ENCODE measurements at regions not wholly inside any gene's neighbourhood (a gene's known extent, or its start where the extent isn't known, plus 50 kb on each side); places are given as distances from the start of the nearest gene placed in this dataset.

DNA sequence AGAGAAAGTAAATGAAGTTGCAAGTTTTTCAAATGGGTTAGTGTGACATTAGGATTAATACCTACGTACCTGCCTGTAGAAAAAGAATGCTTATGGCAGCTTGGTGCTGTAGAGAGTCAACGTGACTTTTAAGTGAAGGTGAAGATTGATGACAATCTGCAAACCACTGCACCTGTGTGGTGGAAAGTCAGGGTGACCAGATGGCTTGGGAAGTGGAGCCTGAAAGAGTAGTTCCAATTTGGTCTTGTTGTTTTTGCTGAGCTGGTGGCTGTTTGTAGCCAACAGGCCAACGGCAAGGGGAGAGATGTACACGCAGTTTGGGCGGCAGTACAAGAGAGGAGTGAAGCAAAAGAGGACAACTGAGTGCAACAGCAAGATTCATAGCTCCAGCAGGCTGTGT lies 78.1 kb upstream of the JAK1 start:
- TF ChIP-seq, protein P1, sequence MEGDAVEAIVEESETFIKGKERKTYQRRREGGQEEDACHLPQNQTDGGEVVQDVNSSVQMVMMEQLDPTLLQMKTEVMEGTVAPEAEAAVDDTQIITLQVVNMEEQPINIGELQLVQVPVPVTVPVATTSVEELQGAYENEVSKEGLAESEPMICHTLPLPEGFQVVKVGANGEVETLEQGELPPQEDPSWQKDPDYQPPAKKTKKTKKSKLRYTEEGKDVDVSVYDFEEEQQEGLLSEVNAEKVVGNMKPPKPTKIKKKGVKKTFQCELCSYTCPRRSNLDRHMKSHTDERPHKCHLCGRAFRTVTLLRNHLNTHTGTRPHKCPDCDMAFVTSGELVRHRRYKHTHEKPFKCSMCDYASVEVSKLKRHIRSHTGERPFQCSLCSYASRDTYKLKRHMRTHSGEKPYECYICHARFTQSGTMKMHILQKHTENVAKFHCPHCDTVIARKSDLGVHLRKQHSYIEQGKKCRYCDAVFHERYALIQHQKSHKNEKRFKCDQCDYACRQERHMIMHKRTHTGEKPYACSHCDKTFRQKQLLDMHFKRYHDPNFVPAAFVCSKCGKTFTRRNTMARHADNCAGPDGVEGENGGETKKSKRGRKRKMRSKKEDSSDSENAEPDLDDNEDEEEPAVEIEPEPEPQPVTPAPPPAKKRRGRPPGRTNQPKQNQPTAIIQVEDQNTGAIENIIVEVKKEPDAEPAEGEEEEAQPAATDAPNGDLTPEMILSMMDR (IDR thresholded peaks at IDR 0.05): no peak
- TF ChIP-seq YY1 (IDR thresholded peaks at IDR 0.05; ENCODE audit: low read depth): no peak
- no peak for TF ChIP-seq TAF1 (IDR thresholded peaks at IDR 0.05; ENCODE audit: borderline replicate concordance, low read depth, low read length)
- TF ChIP-seq, protein P2, sequence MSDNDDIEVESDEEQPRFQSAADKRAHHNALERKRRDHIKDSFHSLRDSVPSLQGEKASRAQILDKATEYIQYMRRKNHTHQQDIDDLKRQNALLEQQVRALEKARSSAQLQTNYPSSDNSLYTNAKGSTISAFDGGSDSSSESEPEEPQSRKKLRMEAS (IDR thresholded peaks at IDR 0.05; ENCODE audit: low read depth): no peak
- TF ChIP-seq EZH2phosphoT487 (IDR thresholded peaks at IDR 0.05; ENCODE audit: borderline replicate concordance, low read depth): no peak
- TF ChIP-seq, protein P3, sequence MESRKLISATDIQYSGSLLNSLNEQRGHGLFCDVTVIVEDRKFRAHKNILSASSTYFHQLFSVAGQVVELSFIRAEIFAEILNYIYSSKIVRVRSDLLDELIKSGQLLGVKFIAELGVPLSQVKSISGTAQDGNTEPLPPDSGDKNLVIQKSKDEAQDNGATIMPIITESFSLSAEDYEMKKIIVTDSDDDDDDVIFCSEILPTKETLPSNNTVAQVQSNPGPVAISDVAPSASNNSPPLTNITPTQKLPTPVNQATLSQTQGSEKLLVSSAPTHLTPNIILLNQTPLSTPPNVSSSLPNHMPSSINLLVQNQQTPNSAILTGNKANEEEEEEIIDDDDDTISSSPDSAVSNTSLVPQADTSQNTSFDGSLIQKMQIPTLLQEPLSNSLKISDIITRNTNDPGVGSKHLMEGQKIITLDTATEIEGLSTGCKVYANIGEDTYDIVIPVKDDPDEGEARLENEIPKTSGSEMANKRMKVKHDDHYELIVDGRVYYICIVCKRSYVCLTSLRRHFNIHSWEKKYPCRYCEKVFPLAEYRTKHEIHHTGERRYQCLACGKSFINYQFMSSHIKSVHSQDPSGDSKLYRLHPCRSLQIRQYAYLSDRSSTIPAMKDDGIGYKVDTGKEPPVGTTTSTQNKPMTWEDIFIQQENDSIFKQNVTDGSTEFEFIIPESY (IDR thresholded peaks at IDR 0.05; ENCODE audit: borderline replicate concordance, low read depth): no peak
